ENCODE measurements at regions not wholly inside any gene's neighbourhood (a gene's known extent, or its start where the extent isn't known, plus 50 kb on each side); places are given as distances from the start of the nearest gene placed in this dataset.

GRCh38 chr1:191085121-191085520 is 607.5 kb upstream of the BRINP3 start:
- no peak for DNase-seq
- Histone ChIP-seq H3K27ac (no peak overlapping the region), H3K27me3 (no peaks in the 10 kb centered on the region), H3K9me3 (no peaks in the 10 kb centered on the region), H3K36me3 (no peaks in the 10 kb centered on the region), H3K4me3 (no peak overlapping the region), H3K4me1 (no peaks in the 10 kb centered on the region)
- intact Hi-C loops (cut with DNase I) = no loop called here
- no peak for TF ChIP-seq EP300 (IDR thresholded peaks at IDR 0.05)
- TF ChIP-seq POLR2A (IDR thresholded peaks at IDR 0.05) = no peak
- no peak for TF ChIP-seq CTCF (IDR thresholded peaks at IDR 0.05)

GRCh38 chr1:191086910-191087309 is 609.2 kb upstream of the BRINP3 start:
- no peak for DNase-seq
- H3K27ac ChIP-seq = no peak overlapping the region

GRCh38 chr1:191096405-191096804 is 618.7 kb upstream of the BRINP3 start:
- Histone ChIP-seq H3K27ac (no peak overlapping the region), H3K36me3 (no peaks in the 10 kb centered on the region), H3K4me1 (no peaks in the 10 kb centered on the region), H3K4me3 (no peak overlapping the region), H3K9me3 (no peaks in the 10 kb centered on the region), H3K27me3 (no peaks in the 10 kb centered on the region)
- 71 to 84% methylated on average over 1 of the region's 1 CpG for WGBS, 2 donors
- TF ChIP-seq POLR2A (IDR thresholded peaks at IDR 0.05) (no peak), EP300 (IDR thresholded peaks at IDR 0.05) (no peak), CTCF (IDR thresholded peaks at IDR 0.05) (no peak), POLR2AphosphoS5 (IDR thresholded peaks at IDR 0.05) (no peak)
- intact Hi-C loops (cut with DNase I) = no loop called here
- DNase-seq = no peak

More at GRCh38 chr1:191086910-191087309, 609.2 kb upstream of the BRINP3 start:
- H3K4me3 ChIP-seq = no peak overlapping the region
- no peaks in the 10 kb centered on the region for H3K36me3 ChIP-seq
- H3K4me1 ChIP-seq = no peaks in the 10 kb centered on the region
- intact Hi-C loops (cut with DNase I) = no loop called here
- no peaks in the 10 kb centered on the region for H3K27me3 ChIP-seq
- TF ChIP-seq CTCF (IDR thresholded peaks at IDR 0.05) = no peak
- no peak for TF ChIP-seq EP300 (IDR thresholded peaks at IDR 0.05)
- no peak for TF ChIP-seq POLR2AphosphoS5 (IDR thresholded peaks at IDR 0.05)
- no peak for TF ChIP-seq POLR2A (IDR thresholded peaks at IDR 0.05)
- no peaks in the 10 kb centered on the region for H3K9me3 ChIP-seq
- 59 to 74% methylated on average over 2 of the region's 2 CpGs for WGBS, 2 donors

- H3K4me1 ChIP-seq = no peaks in the 10 kb centered on the region
- no peak for DNase-seq
- no peaks in the 10 kb centered on the region for H3K27me3 ChIP-seq
- intact Hi-C loops (cut with DNase I) = no loop called here
- H3K4me3 ChIP-seq = no peak overlapping the region
- H3K27ac ChIP-seq = no peak overlapping the region
- TF ChIP-seq EP300 (IDR thresholded peaks at IDR 0.05) (no peak), POLR2AphosphoS5 (IDR thresholded peaks at IDR 0.05) (no peak), POLR2A (IDR thresholded peaks at IDR 0.05) (no peak), CTCF (IDR thresholded peaks at IDR 0.05) (no peak)
- H3K36me3 ChIP-seq = no peaks in the 10 kb centered on the region
- no peaks in the 10 kb centered on the region for H3K9me3 ChIP-seq
- WGBS, 2 donors = 80 to 85% methylated on average over 4 of the region's 4 CpGs
These were observed 622.0 kb upstream of the BRINP3 start for GRCh38 chr1:191099696-191100095.

- no peak for DNase-seq
- intact Hi-C loops (cut with DNase I) = no loop called here
- H3K27ac ChIP-seq = no peak overlapping the region
- 74 to 90% methylated on average over 3 of the region's 3 CpGs for WGBS, 2 donors
- H3K27me3 ChIP-seq = no peaks in the 10 kb centered on the region
- H3K9me3 ChIP-seq = no peaks in the 10 kb centered on the region
- TF ChIP-seq POLR2A (IDR thresholded peaks at IDR 0.05) = no peak
- no peak for TF ChIP-seq EP300 (IDR thresholded peaks at IDR 0.05)
- no peak for TF ChIP-seq POLR2AphosphoS5 (IDR thresholded peaks at IDR 0.05)
- no peak for TF ChIP-seq CTCF (IDR thresholded peaks at IDR 0.05)
- no peak overlapping the region for H3K4me3 ChIP-seq
- no peaks in the 10 kb centered on the region for H3K4me1 ChIP-seq
- H3K36me3 ChIP-seq = no peaks in the 10 kb centered on the region
These were observed 624.3 kb upstream of the BRINP3 start for GRCh38 chr1:191101960-191102359.
